T-helper 2 cell treated with Interferon-gamma antibody and Interleukin-4, amounts not matched to agents 100 ng/mL and 5 ng/mL, for 36 hours (primary cell): ENCODE measurements at regions not wholly inside any gene's neighbourhood (a gene's known extent, or its start where the extent isn't known, plus 50 kb on each side); places are given as distances from the start of the nearest gene placed in this dataset.
"Not testable (repeated sequence)": the region's sequence is repeated elsewhere in the genome, so short reads cannot be mapped to it uniquely, and the experiment has no call there.

Experiments
- intact Hi-C: fragments of 100-400 bp; cut with micrococcal nuclease; formaldehyde crosslinking; loops from one replicate; pipeline ENCODE4 v1.15.1; 2023

DNA sequence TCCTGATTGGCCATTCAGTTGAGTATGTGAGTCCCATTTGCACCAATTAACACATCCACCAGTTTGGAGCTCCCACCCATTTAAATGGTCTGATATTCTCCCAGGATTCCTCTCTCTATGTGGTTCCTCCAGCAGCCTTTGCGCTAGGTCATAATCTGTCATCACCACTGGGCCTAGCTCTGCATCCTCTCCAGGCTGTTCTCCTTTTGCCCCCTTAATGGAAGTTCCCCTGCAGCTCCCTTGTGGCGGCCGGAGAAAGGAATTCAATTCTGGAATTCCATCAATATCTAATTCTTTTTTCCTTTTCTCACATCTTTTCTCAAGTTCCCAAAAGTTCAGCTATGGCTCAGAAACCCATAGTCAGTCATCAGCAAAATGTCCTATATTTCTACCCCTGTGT, 2184.4 kb upstream of the AGA start:
- intact Hi-C loops, result no loop called here

DNA sequence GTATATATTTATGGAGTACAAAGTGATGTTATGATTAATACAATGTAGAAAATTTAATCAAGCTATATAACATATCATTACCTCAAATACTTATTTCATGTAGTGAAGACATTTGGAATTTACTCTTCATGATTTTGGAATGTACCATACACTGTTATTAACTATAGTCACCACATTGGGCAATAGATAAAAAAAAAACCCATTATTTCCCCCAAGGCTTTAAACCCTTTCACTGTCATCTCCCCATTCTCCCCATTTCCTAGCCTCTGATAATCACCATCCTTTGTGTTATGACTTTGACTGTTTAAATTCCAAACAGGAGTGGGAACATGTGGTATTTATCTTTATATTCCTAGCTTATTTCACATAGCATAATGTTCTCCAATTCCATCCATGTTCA, 2189.1 kb upstream of the AGA start:
- intact Hi-C loops, result no loop called here

DNA sequence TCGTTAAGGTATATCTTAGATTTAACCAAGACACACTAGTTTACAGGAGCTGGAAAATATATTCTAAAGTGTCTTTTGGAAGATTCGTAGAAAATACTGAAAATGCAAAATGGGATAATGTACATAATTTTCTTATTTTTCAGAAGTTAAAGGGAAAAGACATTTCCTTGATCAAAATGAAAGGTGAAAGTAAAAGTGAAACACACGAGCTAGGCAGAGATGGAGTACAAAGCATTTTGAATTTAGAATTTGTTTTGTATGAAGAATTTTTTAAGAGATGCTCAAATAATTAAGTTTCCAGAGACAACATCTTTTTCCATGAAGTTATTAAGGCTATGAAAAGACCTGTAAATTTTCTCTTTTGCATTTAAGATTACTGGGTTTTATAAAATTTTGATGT, 2192.6 kb upstream of the AGA start:
- intact Hi-C loops, result no loop called here

DNA sequence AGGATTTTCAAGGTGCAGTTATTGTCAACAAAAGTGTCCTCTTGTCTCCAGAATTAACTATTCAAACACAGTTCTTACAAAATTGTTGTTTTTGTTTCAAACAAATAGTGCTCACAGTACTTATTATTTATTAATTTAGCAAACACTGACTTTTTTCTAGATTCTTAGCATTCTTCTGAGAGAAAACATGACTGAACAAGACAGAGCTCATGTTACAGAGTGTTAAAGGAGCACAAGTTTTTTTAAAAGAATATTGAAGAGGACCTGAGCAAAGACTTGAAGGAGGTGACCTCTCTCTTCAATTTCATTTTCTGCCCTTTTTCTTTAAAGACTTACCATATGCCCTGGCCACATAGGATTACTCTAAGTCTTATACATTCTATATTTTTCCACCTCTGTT, 2220.3 kb upstream of the AGA start:
- intact Hi-C loops, result no loop called here

DNA sequence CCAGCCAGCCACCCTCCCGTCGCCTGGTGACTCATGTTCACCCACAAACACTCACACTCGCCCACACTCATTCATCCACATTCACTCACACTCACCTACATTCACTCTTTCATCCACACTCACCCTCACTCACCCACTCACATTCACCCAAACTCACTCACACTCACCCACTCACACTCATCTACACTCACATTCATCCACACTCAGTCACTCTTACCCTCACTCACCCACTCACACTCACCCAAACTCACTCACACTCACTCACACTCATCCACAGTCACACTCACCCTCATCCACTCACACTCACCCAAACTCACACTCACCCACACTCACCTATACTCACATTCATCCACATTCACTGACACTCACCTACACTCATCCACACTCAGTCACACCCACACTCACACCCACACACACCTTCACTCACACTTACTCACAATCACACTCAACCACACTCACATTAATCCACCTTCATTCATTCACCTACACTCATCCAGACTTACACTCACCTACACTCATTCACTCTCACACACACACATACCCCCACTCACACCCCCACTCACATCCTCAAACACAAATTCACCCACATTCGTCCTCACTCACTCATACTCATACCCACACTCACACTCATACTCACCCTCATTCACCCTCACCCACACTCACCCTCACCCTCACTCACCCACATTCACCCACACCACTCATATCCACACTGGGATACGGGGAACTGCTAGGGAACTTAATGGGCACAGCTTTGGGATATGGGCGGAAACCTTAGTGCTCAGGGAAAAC, 2221.6 kb upstream of the AGA start:
- intact Hi-C loops, result no loop called here

DNA sequence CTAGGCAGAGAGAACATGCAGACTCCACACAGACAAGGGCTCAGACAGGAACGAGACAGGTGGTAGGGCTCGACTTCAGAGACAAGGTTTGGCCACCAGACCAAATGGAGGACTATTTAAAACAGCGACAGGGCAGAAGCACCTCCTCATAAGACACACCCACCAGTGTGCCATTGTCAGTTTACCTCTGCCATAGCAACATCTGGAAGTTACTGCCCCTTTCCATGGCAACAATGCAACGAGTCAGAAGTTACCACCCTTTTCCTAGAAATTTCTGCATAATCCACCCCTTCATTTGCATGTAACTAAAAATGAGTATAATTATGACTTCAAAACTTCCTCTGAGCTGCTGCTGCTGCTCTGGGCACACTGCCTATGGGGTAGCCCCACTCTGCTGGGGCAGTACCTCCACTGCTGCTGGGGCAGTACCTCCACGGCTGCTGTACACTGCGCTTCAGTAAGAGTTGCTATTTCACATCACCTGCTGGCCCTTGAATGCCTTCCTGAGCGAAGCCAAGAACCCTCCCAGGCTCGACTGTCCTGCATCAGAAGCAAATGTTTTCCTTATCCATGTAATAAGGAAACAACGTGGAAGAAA, 2222.3 kb upstream of the AGA start:
- intact Hi-C loops, result no loop called here

DNA sequence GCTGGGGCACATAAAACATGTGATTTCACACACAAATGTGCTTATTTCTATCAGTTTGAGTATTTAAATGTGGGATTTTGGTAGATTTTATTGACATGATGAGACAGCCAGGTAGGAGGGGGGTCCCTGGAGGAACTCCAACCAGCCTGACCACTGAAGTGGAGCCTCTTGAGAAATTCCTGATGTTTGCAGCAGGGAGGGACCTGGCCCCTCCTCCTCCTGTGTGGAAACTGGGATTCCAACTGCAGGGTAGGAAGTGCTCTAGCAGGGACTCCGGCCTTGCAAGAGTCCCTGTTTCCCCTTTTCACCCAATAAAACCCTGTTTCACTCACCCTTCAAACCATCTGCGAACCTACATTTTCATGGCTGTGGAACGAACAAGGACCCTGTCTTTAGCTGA, 2224.0 kb upstream of the AGA start:
- intact Hi-C loops, result no loop called here

DNA sequence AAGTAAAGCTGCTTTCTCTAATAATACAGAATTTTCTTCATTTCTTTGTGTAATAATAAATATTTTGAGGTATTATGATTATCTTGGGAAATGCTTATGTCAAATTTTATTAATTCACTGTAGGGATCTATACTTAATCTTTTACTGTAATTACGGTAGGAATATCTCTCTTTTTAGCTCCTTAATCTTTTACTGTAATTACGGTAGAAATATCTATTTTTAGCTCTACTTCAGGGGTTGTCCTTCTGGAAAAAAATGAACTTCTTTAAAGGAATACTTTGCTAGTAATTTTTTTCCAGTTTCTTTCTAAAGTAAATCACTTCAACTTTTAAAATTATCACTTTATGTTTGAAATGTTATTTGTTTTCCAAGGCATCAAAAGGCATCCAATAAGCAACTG, 2229.4 kb upstream of the AGA start:
- intact Hi-C loops, result no loop called here

DNA sequence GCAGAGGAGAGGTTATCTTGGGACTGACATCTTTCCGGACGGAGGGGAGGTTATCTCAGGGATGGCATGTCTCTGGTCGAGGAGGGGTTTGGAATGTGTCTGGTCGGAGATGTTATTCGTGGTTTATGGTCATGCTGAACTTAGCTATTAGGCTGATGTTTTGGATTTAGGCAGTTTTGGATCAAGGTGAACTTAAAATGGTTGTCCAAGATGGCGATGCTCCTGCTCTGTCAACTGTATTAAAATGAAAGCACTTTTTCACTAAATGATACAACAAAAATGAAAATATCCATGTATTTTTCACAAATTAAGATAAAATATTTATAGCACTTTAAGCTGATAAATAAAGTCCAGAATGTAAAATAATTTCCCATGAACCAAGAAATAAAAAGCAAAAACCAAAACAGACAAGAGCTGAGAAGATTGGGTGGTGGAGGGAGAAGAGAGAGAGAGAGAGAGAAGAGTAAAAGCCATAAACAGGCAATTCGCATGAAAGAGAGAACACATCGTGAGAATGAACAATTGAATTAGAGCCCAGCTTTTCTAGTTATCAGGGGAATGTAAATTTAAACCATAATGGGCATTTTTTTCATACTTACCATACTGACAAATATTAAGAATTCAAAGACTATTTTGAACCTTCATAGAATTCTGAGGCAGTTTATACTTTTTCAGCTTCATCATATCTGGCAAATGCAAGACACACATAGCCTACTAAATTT, 2236.0 kb upstream of the AGA start:
- intact Hi-C loops, result no loop called here

DNA sequence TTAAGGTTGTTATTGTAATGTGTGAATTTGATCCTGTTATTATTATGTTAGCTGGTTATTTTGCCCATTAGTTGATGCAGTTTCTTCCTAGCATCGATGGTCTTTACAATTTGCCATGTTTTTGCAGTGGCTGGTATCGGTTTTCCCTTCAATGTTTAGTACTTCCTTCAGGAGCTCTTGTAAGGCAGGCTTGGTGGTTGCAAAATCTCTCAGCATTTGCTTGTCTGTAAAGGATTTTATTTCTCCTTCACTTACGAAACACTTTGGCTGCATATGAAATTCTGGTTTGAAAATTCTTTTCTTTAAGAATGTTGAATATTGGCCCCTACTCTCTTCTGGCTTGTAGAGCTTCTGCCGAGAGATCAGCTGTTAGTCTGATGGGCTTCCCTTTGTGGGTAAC, 2241.4 kb upstream of the AGA start:
- intact Hi-C loops, result not testable (repeated sequence)

DNA sequence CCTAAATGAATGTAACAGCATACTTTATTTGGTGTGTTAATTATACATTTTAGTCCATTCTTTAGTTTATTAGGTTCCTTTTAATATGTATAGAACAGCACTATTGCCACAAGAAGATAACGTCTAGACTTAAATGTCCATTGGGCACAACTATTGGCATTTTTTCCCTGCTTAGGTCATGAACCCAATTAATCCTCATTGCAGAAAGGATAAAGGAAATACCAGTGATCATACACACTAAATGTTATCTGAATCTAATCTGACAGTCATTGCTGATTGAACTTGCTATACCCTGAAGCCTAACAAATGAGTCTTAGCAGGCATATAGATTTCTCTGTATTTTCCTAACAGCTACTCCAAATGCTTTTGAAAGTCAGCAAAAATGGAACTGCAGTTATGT, 2250.0 kb upstream of the AGA start:
- intact Hi-C loops, result no loop called here

DNA sequence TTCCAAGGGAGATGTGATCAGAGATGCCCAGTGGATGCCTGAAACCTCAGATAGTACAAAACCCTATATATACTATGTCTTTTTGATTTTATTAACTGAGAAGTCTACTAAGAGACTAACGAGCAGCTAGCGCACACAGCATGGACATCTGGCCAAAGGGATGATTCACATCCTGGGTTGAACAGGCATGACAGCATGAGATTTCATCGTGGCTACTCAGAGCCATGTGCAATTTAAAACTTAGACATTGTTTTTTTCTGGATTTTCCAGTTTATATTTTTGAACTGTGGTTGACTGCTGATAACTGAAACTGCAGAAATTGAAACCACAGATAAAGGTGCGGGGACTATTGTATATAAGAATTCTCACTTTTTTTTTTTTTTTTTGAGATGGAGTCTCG, 2252.9 kb upstream of the AGA start:
- intact Hi-C loops, result no loop called here

DNA sequence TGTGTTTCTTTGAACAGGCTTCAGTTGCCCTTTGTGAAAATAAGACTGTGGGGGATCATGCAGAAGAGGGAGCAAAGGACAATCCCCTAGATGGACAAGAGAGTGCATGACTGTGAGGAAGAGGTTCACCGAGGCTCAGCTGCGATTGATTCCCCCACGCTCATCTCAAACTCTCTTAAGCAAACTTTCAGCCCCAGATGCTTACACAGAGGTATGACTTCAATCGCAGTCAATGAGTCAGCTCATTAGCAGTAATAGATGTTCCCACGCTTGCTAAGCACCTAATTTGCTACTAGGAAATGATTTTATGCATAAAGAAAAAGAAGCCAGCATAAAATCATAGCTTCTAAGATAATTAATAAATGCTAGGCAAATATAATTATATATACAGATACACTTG, 2256.1 kb upstream of the AGA start:
- intact Hi-C loops, result no loop called here

DNA sequence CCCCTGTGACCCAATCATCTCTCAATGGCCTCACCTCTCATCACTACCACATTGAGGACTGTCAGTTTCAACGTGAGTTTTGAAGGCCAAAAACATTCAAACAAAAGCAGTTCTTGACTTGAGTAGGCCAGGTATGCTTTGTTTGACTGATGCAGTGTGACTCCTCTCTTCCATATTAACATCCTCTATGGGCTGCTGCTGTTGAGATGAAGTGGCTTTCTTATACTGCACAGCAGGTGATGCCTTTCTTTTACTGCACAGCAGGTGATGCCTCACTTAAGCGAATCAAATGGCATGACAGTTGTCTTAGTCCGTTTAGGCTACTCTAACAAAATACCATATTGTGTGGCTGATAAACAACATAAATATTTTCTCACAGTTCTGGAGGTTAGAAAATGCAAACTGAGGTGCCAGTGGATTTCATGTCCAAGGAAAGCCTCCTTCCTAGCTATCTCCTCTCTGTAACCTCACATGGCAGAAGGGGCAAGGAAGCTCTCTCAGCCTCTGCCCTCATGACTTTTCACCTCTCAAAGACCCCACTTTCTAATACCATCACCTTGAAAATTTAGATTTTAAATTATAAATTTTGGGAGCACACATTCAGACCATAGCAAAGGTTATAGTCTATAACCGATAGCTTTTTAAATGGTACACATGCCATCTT, 2267.9 kb upstream of the AGA start:
- intact Hi-C loops, result no loop called here

DNA sequence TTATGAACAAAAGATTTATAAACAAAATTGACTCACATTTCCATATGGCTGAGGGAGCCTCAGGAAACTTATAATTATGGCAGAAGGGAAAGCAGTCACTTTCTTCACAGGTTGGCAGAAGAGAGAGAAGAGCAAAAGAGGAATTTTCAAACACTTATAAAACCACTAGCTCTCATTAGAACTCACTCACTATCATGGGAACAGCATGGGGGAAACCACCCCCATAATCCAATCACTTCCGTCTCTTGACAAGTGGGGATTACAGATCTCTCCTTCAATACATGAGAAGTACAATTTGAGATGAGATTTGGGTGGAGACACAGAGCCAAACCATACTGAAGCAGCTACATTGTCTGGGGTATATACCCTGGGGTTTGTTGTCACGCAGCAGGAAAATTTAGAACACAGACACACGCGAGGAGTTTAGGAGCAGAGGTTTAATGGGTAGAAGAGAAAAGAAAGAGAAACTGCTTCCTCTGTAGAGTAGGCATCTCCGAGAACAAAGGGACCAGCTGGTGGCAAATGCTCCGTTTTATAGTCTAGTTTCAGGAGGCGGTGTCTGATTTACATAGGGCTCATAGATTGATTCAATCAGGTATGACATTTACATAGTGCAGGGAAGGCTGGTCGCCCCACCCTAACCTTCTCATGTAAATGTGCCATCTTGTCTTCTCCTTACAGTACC, 2277.7 kb upstream of the AGA start:
- intact Hi-C loops, result no loop called here

DNA sequence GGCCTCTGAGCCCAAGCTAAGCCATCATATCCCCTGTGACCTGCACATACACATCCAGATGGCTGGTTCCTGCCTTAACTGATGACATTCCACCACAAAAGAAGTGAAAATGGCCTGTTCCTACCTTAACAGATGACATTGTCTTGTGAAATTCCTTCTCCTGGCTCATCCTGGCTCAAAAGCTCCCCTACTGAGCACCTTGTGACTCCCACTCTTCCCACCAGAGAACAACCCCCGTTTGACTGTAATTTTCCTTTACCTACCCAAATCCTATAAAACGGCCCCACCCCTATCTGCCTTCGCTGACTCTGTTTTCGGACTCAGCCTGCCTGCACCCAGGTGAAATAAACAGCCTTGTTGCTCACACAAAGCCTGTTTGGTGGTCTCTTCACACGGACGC, 2284.3 kb upstream of the AGA start:
- intact Hi-C loops, result not testable (repeated sequence)

DNA sequence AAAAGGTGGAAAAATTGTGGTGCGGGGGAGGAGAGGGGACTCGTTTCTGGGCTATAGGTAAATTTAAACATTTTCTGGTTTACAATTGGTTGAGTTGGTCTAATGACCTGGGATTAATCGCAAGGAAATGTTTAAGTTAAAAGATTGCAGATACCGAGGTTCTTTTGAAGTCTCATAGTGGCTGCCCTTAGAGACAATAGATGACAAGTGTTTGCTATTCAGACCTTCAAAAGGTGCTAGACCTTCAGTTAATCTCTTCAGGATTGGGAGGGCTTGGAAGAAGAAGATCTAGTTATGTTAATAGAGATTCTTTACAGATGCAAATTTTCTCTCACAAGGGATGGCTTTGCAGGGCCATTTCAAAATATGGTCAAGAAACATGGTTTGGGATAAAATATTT, 2286.1 kb upstream of the AGA start:
- intact Hi-C loops, result no loop called here

DNA sequence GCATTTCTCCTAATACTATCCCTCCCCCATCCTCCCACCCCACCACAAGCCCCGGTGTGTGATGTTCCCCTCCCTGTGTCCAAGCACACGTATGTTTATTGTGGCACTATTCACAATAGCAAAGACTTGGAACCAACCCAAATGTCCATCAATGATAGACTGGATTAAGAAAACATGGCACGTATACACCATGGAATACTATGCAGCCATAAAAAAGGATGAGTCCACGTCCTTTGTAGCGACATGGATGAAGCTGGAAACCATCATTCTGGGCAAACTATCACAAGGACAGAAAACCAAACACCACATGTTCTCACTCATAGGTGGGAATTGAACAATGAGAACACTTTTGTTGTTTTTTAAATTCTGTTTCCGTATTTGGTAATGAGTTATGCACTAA, 2294.6 kb upstream of the AGA start:
- intact Hi-C loops, result not testable (repeated sequence)

DNA sequence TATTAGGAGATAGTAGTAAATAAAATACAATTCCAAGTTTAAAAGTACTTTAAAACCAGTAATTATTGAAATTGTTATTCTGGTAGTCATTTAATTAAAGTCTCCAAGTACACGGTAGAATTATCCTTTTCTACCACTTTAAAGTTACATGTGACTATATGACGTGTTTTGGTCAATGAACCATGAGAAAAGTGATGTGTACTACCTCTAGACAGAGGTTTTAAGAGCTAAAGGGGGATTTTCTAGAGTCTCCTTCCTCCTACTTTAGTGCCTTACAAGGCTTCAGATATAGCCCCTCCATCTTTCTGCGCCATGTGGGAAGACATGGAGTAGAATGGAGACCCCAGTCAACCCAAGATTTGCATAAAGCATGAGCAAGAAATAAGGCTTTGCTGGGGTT, 2296.6 kb upstream of the AGA start:
- intact Hi-C loops, result no loop called here

DNA sequence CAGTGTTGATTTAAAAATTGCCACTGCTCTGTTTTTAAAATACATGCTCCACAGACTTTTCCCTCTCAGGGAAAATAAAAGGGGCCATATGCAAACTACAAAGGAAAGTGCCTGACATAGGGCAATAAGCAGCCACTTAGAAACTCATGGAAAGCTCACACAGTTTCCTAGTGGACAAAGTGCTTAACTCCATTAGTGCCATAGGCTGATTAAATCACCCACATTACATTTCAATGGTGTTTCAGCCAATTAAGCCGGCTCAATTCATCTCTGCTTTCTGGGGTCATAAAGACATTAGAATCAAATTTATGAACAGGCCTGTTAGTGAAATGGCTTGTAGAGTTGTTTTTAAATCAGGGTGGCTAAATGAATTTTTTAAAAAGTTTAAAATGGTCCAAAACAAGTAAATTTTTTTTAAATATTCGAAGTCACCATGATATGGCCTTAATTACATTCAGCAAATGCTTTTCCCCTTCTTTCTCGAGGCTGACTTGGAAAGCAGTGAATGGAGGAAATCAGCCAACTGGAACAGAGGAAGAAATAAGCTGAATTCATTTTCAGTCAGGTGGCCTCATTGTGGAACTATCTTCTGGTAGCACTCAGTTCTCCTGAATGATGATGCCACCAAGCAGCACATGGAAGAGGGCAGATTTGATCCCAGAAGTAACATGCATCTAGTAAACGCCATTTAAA, 2305.1 kb upstream of the AGA start:
- intact Hi-C loops, result no loop called here

DNA sequence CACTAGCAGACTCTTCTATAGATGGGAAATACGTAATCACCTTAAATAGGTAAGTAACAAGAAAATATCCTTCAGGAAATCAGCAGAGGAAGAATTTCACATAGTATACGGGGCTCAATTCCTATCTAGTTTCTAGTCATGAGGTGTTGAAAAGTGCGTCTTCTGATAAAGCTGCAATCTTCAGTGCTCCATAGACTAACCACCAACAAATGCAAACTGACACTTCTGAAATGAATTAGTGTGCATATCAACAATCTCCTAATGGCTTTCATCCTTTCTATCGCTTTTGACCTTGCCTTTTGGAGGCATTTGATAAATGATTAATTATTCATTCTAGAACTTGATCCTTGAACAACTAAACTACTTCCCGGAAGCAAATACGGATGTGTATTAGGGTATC, 2306.6 kb upstream of the AGA start:
- intact Hi-C loops, result no loop called here
